ENCODE measurements at regions not wholly inside any gene's neighbourhood (a gene's known extent, or its start where the extent isn't known, plus 50 kb on each side); places are given as distances from the start of the nearest gene placed in this dataset.

DNA sequence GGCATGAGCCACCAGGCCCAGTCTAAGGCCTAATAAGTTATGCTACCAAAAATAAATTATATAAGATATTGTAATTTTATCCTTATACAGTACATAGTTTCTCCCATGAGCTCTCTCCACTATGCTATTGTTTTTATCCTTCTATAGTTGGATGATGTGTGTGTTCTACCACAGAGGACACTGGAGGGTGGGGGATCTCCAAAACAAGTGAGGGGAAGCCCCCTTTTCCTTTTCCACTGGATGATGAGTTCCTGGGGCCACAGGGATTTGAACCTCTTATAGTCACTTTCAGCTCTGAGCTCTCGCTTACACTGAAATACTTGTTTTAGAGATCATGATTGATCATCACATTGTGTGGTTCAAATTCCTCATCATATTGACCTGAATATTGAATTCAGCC is 77.6 kb upstream of the VAV3 start:
- no peaks in the 10 kb centered on the region for H3K36me3 Mint-ChIP-seq
- H3K27me3 ChIP-seq: no peaks in the 10 kb centered on the region
- no peak overlapping the region for H3K27ac ChIP-seq
- H2AFZ ChIP-seq (replicated peaks): no peak overlapping the region
- no peak overlapping the region for H3K4me2 ChIP-seq
- H3K27me3 Mint-ChIP-seq (ENCODE audit: insufficient read depth, low read depth): no peaks in the 10 kb centered on the region
- DNase-seq (ENCODE audit: low spot score): no peak
- H3K4me1 ChIP-seq: no peaks in the 10 kb centered on the region
- H3K4me1 Mint-ChIP-seq: peaks cover 16% of the 10 kb centered on the region
- no peaks in the 10 kb centered on the region for H3K36me3 ChIP-seq
- H3K4me3 Mint-ChIP-seq: no peak overlapping the region
- H3F3A ChIP-seq (ENCODE audit: low read depth): no peaks in the 10 kb centered on the region
- no peaks in the 10 kb centered on the region for H4K20me1 ChIP-seq (ENCODE audit: low read depth)
- H3K9ac ChIP-seq: no peak overlapping the region
- no peak overlapping the region for H3K27ac Mint-ChIP-seq
- TF ChIP-seq EZH2phosphoT487 (IDR thresholded peaks at IDR 0.05): no peak
- no peak for TF ChIP-seq EZH2 (IDR thresholded peaks at IDR 0.05)
- TF ChIP-seq, protein P1, sequence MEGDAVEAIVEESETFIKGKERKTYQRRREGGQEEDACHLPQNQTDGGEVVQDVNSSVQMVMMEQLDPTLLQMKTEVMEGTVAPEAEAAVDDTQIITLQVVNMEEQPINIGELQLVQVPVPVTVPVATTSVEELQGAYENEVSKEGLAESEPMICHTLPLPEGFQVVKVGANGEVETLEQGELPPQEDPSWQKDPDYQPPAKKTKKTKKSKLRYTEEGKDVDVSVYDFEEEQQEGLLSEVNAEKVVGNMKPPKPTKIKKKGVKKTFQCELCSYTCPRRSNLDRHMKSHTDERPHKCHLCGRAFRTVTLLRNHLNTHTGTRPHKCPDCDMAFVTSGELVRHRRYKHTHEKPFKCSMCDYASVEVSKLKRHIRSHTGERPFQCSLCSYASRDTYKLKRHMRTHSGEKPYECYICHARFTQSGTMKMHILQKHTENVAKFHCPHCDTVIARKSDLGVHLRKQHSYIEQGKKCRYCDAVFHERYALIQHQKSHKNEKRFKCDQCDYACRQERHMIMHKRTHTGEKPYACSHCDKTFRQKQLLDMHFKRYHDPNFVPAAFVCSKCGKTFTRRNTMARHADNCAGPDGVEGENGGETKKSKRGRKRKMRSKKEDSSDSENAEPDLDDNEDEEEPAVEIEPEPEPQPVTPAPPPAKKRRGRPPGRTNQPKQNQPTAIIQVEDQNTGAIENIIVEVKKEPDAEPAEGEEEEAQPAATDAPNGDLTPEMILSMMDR (IDR thresholded peaks at IDR 0.05): no peak
- H3K9me3 Mint-ChIP-seq: no peaks in the 10 kb centered on the region
- H3K79me2 ChIP-seq (ENCODE audit: low read depth): no peaks in the 10 kb centered on the region
- no peaks in the 10 kb centered on the region for H3K9me3 ChIP-seq (ENCODE audit: low read depth)
- H3K4me3 ChIP-seq: no peak overlapping the region

DNA sequence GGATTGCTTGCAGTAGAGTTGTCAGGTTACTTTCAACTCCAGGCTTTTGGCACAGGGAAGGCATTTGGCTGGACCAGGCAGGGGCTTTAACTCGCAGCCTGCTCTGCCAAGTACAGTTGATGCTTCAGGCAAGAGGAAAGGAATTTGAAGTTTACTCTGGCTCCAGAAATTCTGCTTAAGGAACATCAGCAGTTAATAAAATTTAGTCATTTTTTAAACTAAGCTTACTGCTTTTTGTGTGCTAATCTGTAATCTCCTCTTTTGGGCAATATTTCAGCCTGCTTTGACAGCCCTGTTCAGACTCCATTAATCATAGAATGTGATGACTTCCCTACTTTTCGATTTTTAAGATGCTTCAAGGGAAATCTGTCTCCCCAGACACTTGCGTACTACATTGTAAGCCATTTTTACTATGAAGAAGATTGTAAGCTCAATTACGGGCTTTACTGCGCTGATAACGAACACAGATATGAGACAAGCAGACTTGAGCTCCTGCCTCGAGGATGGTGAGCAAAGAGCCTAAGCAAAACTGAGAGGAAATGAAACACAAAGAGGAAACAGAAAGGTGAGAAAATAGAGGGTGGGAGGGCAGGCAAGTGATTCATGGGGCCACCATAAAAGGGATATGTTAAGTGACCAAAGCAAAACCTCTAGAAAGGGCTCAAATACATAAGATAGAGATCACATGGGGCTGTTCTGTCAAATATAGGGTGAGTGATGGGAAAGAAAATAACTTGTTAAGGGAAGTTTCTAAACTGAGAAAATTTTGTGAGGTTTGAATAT is 76.6 kb upstream of the VAV3 start:
- Histone ChIP-seq H3K79me2 (ENCODE audit: low read depth) (no peaks in the 10 kb centered on the region), H4K20me1 (ENCODE audit: low read depth) (no peaks in the 10 kb centered on the region), H3K27me3 (no peaks in the 10 kb centered on the region), H3K9me3 (ENCODE audit: low read depth) (no peaks in the 10 kb centered on the region), H3K9ac (no peak overlapping the region), H3K4me3 (no peak overlapping the region), H3K4me2 (no peak overlapping the region), H2AFZ (replicated peaks) (no peak overlapping the region), H3K27ac (no peak overlapping the region), H3K4me1 (no peaks in the 10 kb centered on the region), H3K36me3 (no peaks in the 10 kb centered on the region), H3F3A (ENCODE audit: low read depth) (no peaks in the 10 kb centered on the region)
- Mint-ChIP-seq H3K36me3 (no peaks in the 10 kb centered on the region), H3K9me3 (no peaks in the 10 kb centered on the region), H3K27me3 (ENCODE audit: insufficient read depth, low read depth) (no peaks in the 10 kb centered on the region), H3K4me1 (peaks cover 7% of the 10 kb centered on the region), H3K27ac (no peak overlapping the region), H3K4me3 (no peak overlapping the region)
- TF ChIP-seq, protein P1 (IDR thresholded peaks at IDR 0.05): no peak
- no peak for TF ChIP-seq EZH2 (IDR thresholded peaks at IDR 0.05)
- TF ChIP-seq EZH2phosphoT487 (IDR thresholded peaks at IDR 0.05): no peak
- DNase-seq (ENCODE audit: low spot score): no peak

DNA sequence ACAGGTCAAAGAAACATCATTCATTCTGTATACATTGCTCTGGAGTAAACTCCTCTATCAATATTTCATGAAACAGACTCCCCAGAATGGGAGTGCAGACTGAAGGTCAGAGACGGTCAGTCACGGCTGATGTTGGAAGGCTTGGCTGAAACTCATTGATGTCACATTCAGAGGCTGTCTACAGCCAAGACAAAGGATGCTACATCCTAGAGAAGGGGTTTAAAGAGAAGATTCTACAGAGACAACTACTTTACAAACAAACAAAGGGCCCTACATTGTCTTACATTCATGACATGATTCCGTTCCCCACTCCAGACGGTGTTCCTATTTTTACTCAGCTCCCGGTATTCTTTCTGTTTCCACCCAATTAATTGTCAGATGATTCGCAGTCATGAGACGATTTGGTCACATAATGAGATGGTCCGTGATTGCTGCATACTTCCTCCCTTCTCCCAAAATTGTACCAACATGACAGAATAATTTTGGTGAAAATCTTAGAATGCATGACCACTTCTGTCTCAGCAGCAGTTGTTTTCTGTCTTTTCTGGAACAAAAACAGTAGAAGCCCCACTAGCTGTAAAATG is 73.8 kb upstream of the VAV3 start:
- DNase-seq (ENCODE audit: low spot score): no peak
- Histone ChIP-seq H3K27me3 (no peaks in the 10 kb centered on the region), H3K27ac (no peak overlapping the region), H3K9me3 (ENCODE audit: low read depth) (no peaks in the 10 kb centered on the region), H3K36me3 (no peaks in the 10 kb centered on the region), H3K79me2 (ENCODE audit: low read depth) (no peaks in the 10 kb centered on the region), H3K4me1 (peaks cover 8% of the 10 kb centered on the region), H3K4me3 (no peak overlapping the region), H4K20me1 (ENCODE audit: low read depth) (no peaks in the 10 kb centered on the region), H3F3A (ENCODE audit: low read depth) (no peaks in the 10 kb centered on the region), H3K4me2 (no peak overlapping the region), H2AFZ (replicated peaks) (no peak overlapping the region), H3K9ac (no peak overlapping the region)
- Mint-ChIP-seq H3K4me1 (no peaks in the 10 kb centered on the region), H3K27me3 (ENCODE audit: insufficient read depth, low read depth) (no peaks in the 10 kb centered on the region), H3K9me3 (no peaks in the 10 kb centered on the region), H3K36me3 (no peaks in the 10 kb centered on the region), H3K27ac (no peak overlapping the region), H3K4me3 (no peak overlapping the region)
- TF ChIP-seq EZH2 (IDR thresholded peaks at IDR 0.05) (no peak), EZH2phosphoT487 (IDR thresholded peaks at IDR 0.05) (no peak)
- TF ChIP-seq, protein P1 (IDR thresholded peaks at IDR 0.05): no peak

All from neural progenitor cell (in vitro differentiated cells).